NCI-H2196 treated with DMSO at 0.1 percent for 48 hours (cell line): ENCODE measurements at regions not wholly inside any gene's neighbourhood (a gene's known extent, or its start where the extent isn't known, plus 50 kb on each side); places are given as distances from the start of the nearest gene placed in this dataset.

ENCODE experiments used
- DNase-seq: peaks from one replicate; lab custom pipeline; 2025; ENCODE audit not compliant: unreplicated experiment; lab: John Stamatoyannopoulos, UW

GRCh38 chr20:41811456-41811855 is 193.3 kb upstream of the CHD6 start:
- no peak for DNase-seq

GRCh38 chr20:41800040-41800439 is 181.9 kb upstream of the CHD6 start:
- no peak for DNase-seq

GRCh38 chr20:41798930-41799502 is 180.8 kb upstream of the CHD6 start:
- no peak for DNase-seq

DNA sequence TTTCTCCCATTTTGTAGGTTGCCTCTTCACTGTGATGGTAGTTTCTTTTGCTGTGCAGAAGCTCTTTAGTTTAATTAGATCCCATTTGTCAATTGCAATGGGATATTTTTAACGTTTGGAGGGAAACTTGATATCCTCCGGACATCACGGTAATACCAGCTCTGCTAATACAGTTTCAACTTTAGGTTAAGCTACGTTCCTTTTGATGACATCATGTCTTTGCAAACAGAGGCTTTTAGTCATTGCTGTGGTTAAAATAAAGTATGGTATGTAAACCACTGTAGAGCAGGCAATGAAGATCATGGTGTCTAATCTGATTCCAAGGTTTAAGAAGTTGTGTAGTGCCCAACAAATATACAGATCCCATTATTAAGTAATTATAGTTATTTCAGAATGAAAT is 168.0 kb upstream of the CHD6 start:
- no peak for DNase-seq

DNA sequence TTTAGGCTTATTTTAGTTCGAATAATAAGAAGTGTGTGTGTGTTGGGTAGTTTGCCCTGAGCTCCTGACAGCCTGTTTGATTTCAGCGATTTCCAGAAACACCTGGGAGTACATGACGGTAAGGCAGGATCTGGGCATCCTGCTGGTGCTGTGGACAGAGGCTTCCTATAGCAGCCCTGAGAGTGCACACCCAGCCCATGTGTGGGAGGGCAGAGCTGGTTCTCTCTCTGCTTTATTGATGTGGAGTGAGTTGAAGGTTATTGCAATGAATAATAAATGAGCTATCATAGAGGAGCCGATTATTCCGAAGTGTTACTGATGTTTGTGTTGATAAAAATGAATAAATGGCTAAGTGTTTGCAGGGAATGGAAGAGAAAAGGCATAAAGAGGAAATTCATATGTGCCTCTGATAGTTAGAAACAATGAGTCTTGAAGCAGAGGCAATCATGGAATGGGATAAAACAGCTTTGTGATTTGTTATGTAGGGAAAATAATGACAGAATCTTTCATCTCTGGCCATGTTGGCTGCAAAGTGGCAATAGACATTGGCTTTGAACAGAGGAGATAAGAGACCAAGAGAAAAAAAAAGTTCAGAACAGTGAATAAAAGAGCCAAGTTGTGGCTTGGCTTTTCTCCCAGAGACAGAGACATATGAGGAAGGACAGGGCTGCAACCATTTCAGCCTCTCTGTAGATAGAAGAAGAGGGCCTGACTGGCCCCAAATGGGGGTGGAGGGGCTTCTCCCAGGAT is 166.2 kb upstream of the CHD6 start:
- no peak for DNase-seq

DNA sequence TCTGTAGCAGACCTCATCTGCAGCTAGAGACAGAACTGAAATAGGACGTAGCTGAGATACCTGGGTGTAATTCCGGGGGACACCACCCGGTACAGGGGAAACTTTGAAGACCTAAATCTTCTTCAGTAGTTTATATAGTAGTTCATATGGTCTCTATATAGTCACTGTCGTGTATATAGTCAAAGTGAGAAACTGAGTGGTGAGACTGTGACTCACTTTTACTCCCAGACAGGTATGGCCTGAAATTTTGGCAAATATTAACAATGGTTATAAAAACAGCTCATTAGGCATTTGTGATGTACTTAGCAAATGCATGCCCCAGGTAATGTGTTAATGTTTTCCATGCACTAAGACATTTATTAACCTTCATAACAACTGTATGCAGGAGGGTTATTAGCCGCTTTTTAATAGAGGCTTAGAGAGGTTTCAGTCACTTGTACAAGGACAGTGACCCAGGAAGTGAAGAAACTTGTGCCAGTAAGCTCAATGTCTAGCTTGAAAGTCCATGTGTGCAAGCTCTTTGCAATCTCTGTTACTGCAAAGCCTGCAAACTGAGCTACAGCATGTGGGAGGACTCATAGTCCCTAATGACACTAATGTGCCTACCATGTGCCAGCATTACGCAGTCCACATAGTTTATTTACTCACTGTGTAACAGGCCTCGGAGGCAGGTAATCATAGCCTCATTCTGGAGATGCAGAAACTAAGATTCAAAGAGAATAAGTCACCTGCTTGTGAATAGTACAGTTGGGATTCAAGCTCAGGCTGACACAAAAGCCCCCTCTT is 165.4 kb upstream of the CHD6 start:
- DNase-seq, result no peak

DNA sequence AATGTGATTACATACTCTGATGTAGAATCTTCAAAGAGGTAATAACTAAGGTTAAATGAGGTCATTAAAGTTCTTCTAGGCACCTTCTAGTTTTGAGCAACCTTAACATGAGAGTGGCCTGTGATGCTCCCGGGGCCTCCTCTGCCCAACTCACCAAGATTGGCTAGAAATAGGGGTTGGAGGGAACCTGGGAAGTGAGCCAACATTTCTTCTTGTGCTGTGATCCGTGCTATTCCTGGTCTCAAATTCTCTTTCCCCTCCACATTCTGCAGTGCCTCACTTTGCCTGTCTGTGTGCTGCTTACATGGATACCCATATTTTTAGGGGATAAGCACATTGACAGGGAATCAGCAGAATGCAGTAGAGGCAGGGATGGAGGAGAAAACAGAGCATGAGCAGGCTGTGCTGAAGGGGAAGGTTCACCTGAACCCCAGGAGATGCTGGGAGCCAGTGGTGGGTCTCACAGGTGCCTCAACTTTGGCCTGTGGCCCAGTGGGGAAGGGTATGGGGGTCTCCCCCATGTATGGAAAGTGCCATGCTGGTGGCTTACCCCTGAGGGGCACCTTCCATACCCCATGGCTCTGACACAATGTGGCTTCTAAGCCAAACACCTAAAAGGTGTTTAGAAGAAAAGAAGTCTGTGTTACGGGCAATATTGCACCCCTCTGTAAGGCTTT is 164.7 kb upstream of the CHD6 start:
- DNase-seq, result no peak

GRCh38 chr20:41782255-41782654 is 164.1 kb upstream of the CHD6 start:
- no peak for DNase-seq

DNA sequence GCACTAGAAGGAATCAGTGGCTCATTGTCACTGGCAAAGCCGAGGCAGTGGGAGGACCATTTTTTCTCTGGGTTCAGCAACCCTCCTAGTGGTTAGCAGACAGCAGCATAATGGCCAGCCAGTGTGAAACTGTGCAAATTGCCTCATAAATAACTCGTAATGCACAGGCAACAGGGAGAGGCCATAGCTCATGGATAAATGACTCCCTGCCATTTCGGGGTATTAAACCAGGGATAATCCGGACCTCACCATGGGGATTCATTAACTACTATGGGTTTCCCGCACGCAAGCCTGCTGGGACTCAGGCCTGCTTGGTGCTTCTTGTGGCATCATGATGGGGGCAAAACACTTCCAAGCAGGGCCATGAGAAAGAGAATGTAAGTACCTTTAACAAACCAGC is 158.2 kb upstream of the CHD6 start:
- no peak for DNase-seq

DNA sequence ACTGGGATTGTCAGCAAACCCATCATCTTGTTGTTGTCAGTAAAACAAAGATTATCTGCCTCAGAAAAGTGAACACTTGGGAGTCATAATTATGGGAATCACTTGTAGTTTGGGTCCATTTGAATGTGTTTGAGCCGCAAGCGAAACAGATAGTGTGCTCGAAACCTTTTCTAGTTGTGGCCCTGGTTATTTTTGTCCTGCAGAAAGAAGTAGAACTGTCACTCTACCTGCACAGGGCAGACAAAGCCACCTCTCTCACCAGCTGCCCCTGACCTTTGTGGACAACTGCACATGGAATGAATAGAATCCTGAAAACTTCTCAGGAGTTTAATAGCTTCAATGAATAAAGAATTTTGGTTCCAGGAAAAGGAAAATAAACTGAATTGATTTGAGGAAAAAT is 156.1 kb upstream of the CHD6 start:
- no peak for DNase-seq

- DNase-seq, result no peak
Observed at GRCh38 chr20:41770965-41771364, 152.8 kb upstream of the CHD6 start.

- DNase-seq, result no peak
Observed at GRCh38 chr20:41770427-41770826, 152.2 kb upstream of the CHD6 start.

DNA sequence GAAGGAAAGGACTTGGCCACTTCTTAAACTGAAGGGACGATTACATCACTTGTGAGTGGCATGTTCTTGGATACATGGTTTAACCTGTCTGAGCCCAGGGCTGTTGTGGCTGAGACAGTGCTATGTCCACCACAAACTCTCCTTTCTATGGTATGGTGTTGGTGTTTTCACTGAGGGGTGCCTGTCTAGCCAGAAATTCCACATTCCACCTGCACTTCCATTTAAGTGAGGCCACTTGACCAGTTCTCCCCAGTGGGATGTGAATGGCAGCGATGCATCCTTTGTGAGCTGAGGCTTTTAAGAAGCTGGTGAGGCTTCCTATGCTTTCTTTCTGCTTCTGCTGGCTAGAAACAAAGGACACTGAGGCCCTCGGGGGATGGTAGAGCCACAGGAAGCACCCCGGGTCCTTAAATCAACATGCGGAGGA is 151.4 kb upstream of the CHD6 start:
- DNase-seq, result no peak

GRCh38 chr20:41750137-41750536 is 132.0 kb upstream of the CHD6 start:
- no peak for DNase-seq

GRCh38 chr20:41748756-41749582 is 130.8 kb upstream of the CHD6 start:
- DNase-seq, result no peak

DNA sequence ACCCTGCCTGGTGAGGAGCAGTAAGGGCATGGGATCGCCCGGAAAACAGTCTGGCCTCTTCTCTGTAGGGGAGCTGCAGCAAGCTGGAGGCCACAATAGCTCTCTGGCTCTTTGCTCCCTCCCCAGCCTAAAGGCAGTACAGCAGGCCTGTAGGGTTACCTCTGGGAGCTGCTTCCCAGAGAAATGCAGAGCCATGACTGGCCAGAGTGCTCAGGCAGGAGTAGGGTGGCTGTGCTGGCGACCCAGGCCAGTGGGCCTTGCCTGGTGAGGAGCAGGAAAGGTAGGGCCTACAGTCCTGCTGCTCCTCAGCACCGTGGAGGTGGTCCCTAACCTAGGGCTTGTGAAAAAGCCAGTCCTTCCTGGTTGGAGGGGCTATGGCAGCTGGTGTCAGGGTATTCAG is 129.9 kb upstream of the CHD6 start:
- DNase-seq, result no peak

GRCh38 chr20:41747226-41747625 is 129.0 kb upstream of the CHD6 start:
- no peak for DNase-seq

GRCh38 chr20:41746635-41747034 is 128.5 kb upstream of the CHD6 start:
- DNase-seq, result no peak

- DNase-seq, result peak; percentile 35
Observed at GRCh38 chr20:41738604-41739206, 120.5 kb upstream of the CHD6 start.

DNA sequence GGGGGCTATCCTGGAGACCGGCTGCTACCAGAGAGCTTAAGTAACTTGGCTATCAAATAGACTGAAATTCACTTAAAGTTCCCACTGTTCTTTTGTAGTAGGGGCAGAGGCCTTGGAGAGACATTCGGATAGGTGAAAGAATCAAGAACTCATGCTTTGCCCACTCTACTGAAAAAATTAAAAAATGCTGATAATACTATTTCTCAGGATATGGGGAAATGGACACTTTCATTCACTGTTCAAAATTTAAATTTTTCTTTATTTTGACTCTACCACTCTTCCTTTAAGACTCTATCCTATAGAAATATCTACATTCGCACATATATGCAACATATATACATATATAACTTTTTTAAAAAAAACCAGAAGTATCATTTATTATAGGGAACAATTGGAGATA is 117.8 kb upstream of the CHD6 start:
- no peak for DNase-seq
